ENCODE measurements at regions not wholly inside any gene's neighbourhood (a gene's known extent, or its start where the extent isn't known, plus 50 kb on each side); places are given as distances from the start of the nearest gene placed in this dataset.

DNA sequence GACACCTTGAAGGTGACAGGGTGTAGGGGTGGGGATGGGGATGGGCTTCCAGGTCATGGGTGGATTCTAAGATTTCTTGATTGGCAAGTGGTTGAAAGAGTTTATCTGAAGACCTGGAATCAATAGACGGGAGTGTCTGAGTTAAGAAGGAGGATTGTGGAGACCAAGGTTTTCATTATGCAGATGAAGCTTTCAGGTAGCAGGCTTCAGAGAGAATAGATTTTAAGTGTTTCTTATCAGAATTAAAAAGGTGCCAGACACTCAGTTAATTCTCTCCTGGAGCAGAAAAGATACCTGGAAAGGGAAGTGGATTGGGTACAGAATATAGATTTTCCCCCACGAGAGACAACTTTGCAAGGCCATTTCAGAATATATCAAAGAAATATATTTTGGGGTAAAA is 211.7 kb upstream of the PRICKLE1 start:
- TF ChIP-seq, protein P1, sequence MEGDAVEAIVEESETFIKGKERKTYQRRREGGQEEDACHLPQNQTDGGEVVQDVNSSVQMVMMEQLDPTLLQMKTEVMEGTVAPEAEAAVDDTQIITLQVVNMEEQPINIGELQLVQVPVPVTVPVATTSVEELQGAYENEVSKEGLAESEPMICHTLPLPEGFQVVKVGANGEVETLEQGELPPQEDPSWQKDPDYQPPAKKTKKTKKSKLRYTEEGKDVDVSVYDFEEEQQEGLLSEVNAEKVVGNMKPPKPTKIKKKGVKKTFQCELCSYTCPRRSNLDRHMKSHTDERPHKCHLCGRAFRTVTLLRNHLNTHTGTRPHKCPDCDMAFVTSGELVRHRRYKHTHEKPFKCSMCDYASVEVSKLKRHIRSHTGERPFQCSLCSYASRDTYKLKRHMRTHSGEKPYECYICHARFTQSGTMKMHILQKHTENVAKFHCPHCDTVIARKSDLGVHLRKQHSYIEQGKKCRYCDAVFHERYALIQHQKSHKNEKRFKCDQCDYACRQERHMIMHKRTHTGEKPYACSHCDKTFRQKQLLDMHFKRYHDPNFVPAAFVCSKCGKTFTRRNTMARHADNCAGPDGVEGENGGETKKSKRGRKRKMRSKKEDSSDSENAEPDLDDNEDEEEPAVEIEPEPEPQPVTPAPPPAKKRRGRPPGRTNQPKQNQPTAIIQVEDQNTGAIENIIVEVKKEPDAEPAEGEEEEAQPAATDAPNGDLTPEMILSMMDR (tag by site-specific recombination; IDR thresholded peaks at IDR 0.05) = no peak
- no peak for TF ChIP-seq ZBTB7A (tag by site-specific recombination; IDR thresholded peaks at IDR 0.05; ENCODE audit: low read depth)
- no peak for TF ChIP-seq ZNF274 (IDR thresholded peaks at IDR 0.05; ENCODE audit: low read length)
- TF ChIP-seq ZNF274 (tag by site-specific recombination; IDR thresholded peaks at IDR 0.05; ENCODE audit: borderline replicate concordance) = no peak
